Embryonic facial prominence (tissue), 1 donor: ENCODE measurements at regions not wholly inside any gene's neighbourhood (a gene's known extent, or its start where the extent isn't known, plus 50 kb on each side); places are given as distances from the start of the nearest gene placed in this dataset.

Experiments
- DNase-seq: peaks from one replicate; pipeline ENCODE4 v3.0.0-alpha.2; 2016; ENCODE audit errors: extremely low spot score

- DNase-seq = no peak
Observed at GRCh38 chr13:47067306-47067705, 170.5 kb upstream of the HTR2A start.

- DNase-seq = no peak
Observed at GRCh38 chr13:47066226-47066625, 169.4 kb upstream of the HTR2A start.

- DNase-seq = no peak
Observed at GRCh38 chr13:47064381-47064780, 167.5 kb upstream of the HTR2A start.

GRCh38 chr13:47049276-47049989, 152.6 kb upstream of the HTR2A start:
- no peak for DNase-seq

GRCh38 chr13:47046706-47047105, 149.9 kb upstream of the HTR2A start:
- DNase-seq = no peak

GRCh38 chr13:47044842-47045241, 148.0 kb upstream of the HTR2A start:
- no peak for DNase-seq

GRCh38 chr13:47039106-47039505, 142.3 kb upstream of the HTR2A start:
- DNase-seq = no peak

GRCh38 chr13:47038188-47038587, 141.3 kb upstream of the HTR2A start:
- no peak for DNase-seq

- DNase-seq = no peak
Observed at GRCh38 chr13:47036294-47037008, 139.6 kb upstream of the HTR2A start.

GRCh38 chr13:47033216-47033615, 136.4 kb upstream of the HTR2A start:
- DNase-seq = no peak

- no peak for DNase-seq
Observed at GRCh38 chr13:47027780-47028437, 131.1 kb upstream of the HTR2A start.

GRCh38 chr13:47025791-47026447, 129.1 kb upstream of the HTR2A start:
- no peak for DNase-seq

GRCh38 chr13:47019977-47020376, 123.1 kb upstream of the HTR2A start:
- DNase-seq = no peak

- DNase-seq = no peak
Observed at GRCh38 chr13:47017476-47017875, 120.6 kb upstream of the HTR2A start.

- DNase-seq = no peak
Observed at GRCh38 chr13:47008318-47008717, 111.5 kb upstream of the HTR2A start.

GRCh38 chr13:47005756-47006414, 109.0 kb upstream of the HTR2A start:
- DNase-seq = no peak

- DNase-seq = no peak
Observed at GRCh38 chr13:47004540-47004939, 107.7 kb upstream of the HTR2A start.

- no peak for DNase-seq
Observed at GRCh38 chr13:47004027-47004426, 107.2 kb upstream of the HTR2A start.

GRCh38 chr13:47000165-47000564, 103.3 kb upstream of the HTR2A start:
- DNase-seq = no peak

- DNase-seq = no peak
Observed at GRCh38 chr13:46996316-46997030, 99.6 kb upstream of the HTR2A start.

GRCh38 chr13:46995874-46996273, 99.0 kb upstream of the HTR2A start:
- no peak for DNase-seq
